ENCODE measurements at regions not wholly inside any gene's neighbourhood (a gene's known extent, or its start where the extent isn't known, plus 50 kb on each side); places are given as distances from the start of the nearest gene placed in this dataset.

- ATAC-seq (no peak), FAIRE-seq (no peak), DNase-seq (ENCODE audit: low read depth in 1 of 2, low spot score in 1 of 2) (no peak)
- POLR2A ChIA-PET = no interaction called here
- Histone ChIP-seq H3K4me1 (peaks cover 39% of the 10 kb centered on the region), H3K27ac (no peak overlapping the region; a peak in 1 of 6 replicates), H3K4me3 (no peak overlapping the region), H3K9me3 (peaks cover 19% of the 10 kb centered on the region), H3K4me2 (no peak overlapping the region)
- CTCF ChIA-PET = interaction anchor here (0.7 to 1.0 kb wide), 3 partner anchors 19 to 185 kb away, joined by 3 to 4 read pairs (median 3); no protein-coding TSS in a partner anchor
- 0 out of 2 replicates have a peak, but pooled peaks have one; percentile 16 for TF ChIP-seq BHLHE40 (IDR thresholded peaks at IDR 0.05; ENCODE audit: low read depth, low read length)
- 0 out of 2 replicates have a peak, but pooled peaks have one; percentile 19 for TF ChIP-seq NPAS2 (CRISPR knock-in tag; IDR thresholded peaks at IDR 0.05; ENCODE audit: borderline replicate concordance)
- TF ChIP-seq ZC3H11A (IDR thresholded peaks at IDR 0.05) = no peak
- WGBS (ENCODE audit: missing lambda C conversion rate) = 90% methylated on average over 2 of the region's 2 CpGs
Measured at GRCh38 chr15:58329211-58329610, 102.6 kb upstream of the LIPC start.

GRCh38 chr15:58329781-58330671, 101.8 kb upstream of the LIPC start:
- H3K9me3 ChIP-seq = peaks cover 21% of the 10 kb centered on the region
- DNase-seq (ENCODE audit: low read depth in 1 of 2, low spot score in 1 of 2) (peak in 1 of 2 experiments; percentile 35), ATAC-seq (no peak), FAIRE-seq (no peak)
- 90% methylated on average over 13 of the region's 13 CpGs for WGBS (ENCODE audit: missing lambda C conversion rate)
- peak overlapping the region; percentile 78; the same call in 2 of the 3 replicates for H3K4me2 ChIP-seq
- peaks cover 41% of the 10 kb centered on the region for H3K4me1 ChIP-seq
- ChIA-PET POLR2A (no interaction called here), CTCF (interaction anchor here (0.7 to 1.0 kb wide), 6 partner anchors 8 to 1198 kb away, joined by 3 to 4 read pairs (median 3); no protein-coding TSS in a partner anchor)
- TF ChIP-seq, protein P1, sequence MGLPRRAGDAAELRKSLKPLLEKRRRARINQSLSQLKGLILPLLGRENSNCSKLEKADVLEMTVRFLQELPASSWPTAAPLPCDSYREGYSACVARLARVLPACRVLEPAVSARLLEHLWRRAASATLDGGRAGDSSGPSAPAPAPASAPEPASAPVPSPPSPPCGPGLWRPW (IDR thresholded peaks at IDR 0.05) = no peak
- no peak for TF ChIP-seq EP300 (IDR thresholded peaks at IDR 0.05)
- no peak for TF ChIP-seq GATA3 (IDR thresholded peaks at IDR 0.05; ENCODE audit: borderline replicate concordance)
- no peak overlapping the region for H3K4me3 ChIP-seq
- H3K27ac ChIP-seq = peak overlapping the region; percentile 92

DNA sequence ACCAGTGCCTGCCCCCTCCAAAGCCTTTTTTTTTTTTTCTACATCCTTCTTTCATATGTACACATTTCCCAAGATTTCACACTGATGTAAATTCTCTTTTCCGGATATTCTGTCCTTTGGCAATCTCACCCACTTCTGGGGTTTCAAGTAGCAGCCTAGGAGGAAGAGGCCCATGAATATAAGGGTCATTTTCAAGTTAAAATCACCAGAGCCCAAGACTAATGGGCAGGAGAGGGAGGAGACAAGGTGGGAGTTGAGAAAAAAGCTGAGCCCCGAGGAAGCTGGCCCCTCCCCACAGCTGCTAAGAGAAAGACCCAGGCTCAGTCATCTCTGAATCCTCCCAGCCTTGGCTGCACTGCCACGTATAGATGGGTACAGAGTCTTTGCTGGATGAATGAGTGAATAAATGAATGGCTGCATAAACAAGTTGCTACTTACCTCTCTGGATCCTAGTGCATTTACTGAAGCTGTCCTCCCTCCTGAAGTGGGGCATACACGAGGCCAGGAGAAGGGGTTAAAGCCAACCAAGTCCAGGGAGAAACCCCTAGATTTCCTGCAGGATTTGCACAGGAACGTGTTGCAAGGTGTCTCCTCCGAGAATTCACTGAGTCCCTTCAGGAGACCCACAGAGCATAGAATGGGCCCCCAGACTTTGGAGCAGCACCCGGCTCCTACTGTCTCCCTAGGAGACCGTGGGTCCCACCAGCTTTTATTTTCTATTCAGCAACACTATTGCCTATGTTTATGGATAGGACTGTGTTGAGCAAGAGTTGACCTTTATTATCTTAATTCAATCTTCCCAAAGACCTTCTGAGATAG, 100.8 kb upstream of the LIPC start:
- POLR2A ChIA-PET = interaction anchor here (1.0 to 3.9 kb wide), 9 partner anchors 15 to 440 kb away, joined by 3 to 39 read pairs (median 15); partner anchors contain the start of genes ADAM10 and MINDY2
- 77% methylated on average over 8 of the region's 8 CpGs for WGBS (ENCODE audit: missing lambda C conversion rate)
- Histone ChIP-seq H3K27ac (peak overlapping the region; percentile 92), H3K4me3 (0 out of 3 replicates have a peak overlapping the region, but pooled peaks have one; percentile 1), H3K9me3 (peaks cover 21% of the 10 kb centered on the region), H3K4me1 (peaks cover 41% of the 10 kb centered on the region), H3K4me2 (peak overlapping the region; percentile 78)
- CTCF ChIA-PET = interaction anchor here (0.9 to 2.1 kb wide), 9 partner anchors 9 to 1198 kb away, joined by 3 to 15 read pairs (median 4); partner anchors contain the start of gene MINDY2
- TF ChIP-seq JUNB (IDR thresholded peaks at IDR 0.05) (no peak), CTCF (IDR thresholded peaks at IDR 0.05) (no peak), KDM1A (IDR thresholded peaks at IDR 0.05; ENCODE audit: low read depth) (no peak), RAD21 (conservative IDR thresholded peaks at IDR 0.05 in 1 of 2, IDR thresholded peaks at IDR 0.05 in 1 of 2) (no peak), PHF8 (IDR thresholded peaks at IDR 0.05; ENCODE audit: borderline replicate concordance, low read depth) (no peak), JUN (IDR thresholded peaks at IDR 0.05) (no peak), ZSCAN20 (CRISPR knock-in tag; IDR thresholded peaks at IDR 0.05) (no peak), CEBPB (IDR thresholded peaks at IDR 0.05) (no peak; a peak in 1 of 4 replicates), HEYL (CRISPR knock-in tag; IDR thresholded peaks at IDR 0.05) (no peak), NFE2L2 (conservative IDR thresholded peaks at IDR 0.05; ENCODE audit: low read length) (no peak), ZNF302 (CRISPR knock-in tag; IDR thresholded peaks at IDR 0.05) (no peak), POLR2A (IDR thresholded peaks at IDR 0.05; ENCODE audit: low read length) (no peak), HOXB13 (CRISPR knock-in tag; IDR thresholded peaks at IDR 0.05; ENCODE audit: low read depth) (no peak)
- TF ChIP-seq, protein P2, sequence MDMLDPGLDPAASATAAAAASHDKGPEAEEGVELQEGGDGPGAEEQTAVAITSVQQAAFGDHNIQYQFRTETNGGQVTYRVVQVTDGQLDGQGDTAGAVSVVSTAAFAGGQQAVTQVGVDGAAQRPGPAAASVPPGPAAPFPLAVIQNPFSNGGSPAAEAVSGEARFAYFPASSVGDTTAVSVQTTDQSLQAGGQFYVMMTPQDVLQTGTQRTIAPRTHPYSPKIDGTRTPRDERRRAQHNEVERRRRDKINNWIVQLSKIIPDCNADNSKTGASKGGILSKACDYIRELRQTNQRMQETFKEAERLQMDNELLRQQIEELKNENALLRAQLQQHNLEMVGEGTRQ (IDR thresholded peaks at IDR 0.05) = no peak
- no peak for DNase-seq (ENCODE audit: low read depth in 1 of 2, low spot score in 1 of 2)
- no peak for FAIRE-seq
- no peak for ATAC-seq
